ENCODE measurements at regions not wholly inside any gene's neighbourhood (a gene's known extent, or its start where the extent isn't known, plus 50 kb on each side); places are given as distances from the start of the nearest gene placed in this dataset.
"Not testable (repeated sequence)": the region's sequence is repeated elsewhere in the genome, so short reads cannot be mapped to it uniquely, and the experiment has no call there.

- peak in 1 of 2 experiments; percentile 19 for DNase-seq
Observed at GRCh38 chr4:53920116-53920515, 144.3 kb downstream of the CHIC2 start.

- DNase-seq, result no peak
Observed at GRCh38 chr4:53919535-53919934, 144.9 kb downstream of the CHIC2 start.

- DNase-seq, result no peak
Observed at GRCh38 chr4:53917729-53918128, 146.7 kb downstream of the CHIC2 start.

- DNase-seq, result no peak
Observed at GRCh38 chr4:53916431-53916889, 147.9 kb downstream of the CHIC2 start.

- peak; percentile 17 to 30 for DNase-seq
Observed at GRCh38 chr4:53914313-53915016, 149.9 kb downstream of the CHIC2 start.

- DNase-seq, result no peak
Observed at GRCh38 chr4:53913771-53914170, 150.6 kb downstream of the CHIC2 start.

- no peak for DNase-seq
Observed at GRCh38 chr4:53912766-53913497, 151.5 kb downstream of the CHIC2 start.

GRCh38 chr4:53908661-53909078, 155.7 kb downstream of the CHIC2 start:
- no peak for DNase-seq

GRCh38 chr4:53907772-53908171, 156.6 kb downstream of the CHIC2 start:
- DNase-seq, result no peak

- DNase-seq, result no peak
Observed at GRCh38 chr4:53906606-53907190, 157.7 kb downstream of the CHIC2 start.

GRCh38 chr4:53905941-53906377, 158.4 kb downstream of the CHIC2 start:
- no peak for DNase-seq

- no peak for DNase-seq
Observed at GRCh38 chr4:53905276-53905940, 159.0 kb downstream of the CHIC2 start.

- no peak for DNase-seq
Observed at GRCh38 chr4:53902786-53903185, 161.6 kb downstream of the CHIC2 start.

GRCh38 chr4:53900271-53900649, 164.1 kb downstream of the CHIC2 start:
- no peak for DNase-seq

GRCh38 chr4:53899586-53900270, 164.7 kb downstream of the CHIC2 start:
- no peak for DNase-seq

GRCh38 chr4:53895137-53895536, 169.3 kb downstream of the CHIC2 start:
- no peak for DNase-seq

- DNase-seq, result no peak
Observed at GRCh38 chr4:53890461-53890860, 173.9 kb downstream of the CHIC2 start.

- no peak for DNase-seq
Observed at GRCh38 chr4:53889326-53890055, 174.9 kb downstream of the CHIC2 start.

- DNase-seq, result no peak
Observed at GRCh38 chr4:53886090-53886489, 178.3 kb downstream of the CHIC2 start.

GRCh38 chr4:53885668-53886067, 178.7 kb downstream of the CHIC2 start:
- DNase-seq, result no peak

GRCh38 chr4:53877096-53877495, 187.3 kb downstream of the CHIC2 start:
- DNase-seq, result not testable (repeated sequence)

- no peak for DNase-seq
Observed at GRCh38 chr4:53866055-53866454, 198.3 kb downstream of the CHIC2 start.

Data from activated CD4-positive, alpha-beta T cell treated with anti-CD3 and anti-CD28 coated beads, Interleukin-2, amount 50 U/mL, for 48 hours (primary cell).